GM12878 (cell line): ENCODE measurements at regions not wholly inside any gene's neighbourhood (a gene's known extent, or its start where the extent isn't known, plus 50 kb on each side); places are given as distances from the start of the nearest gene placed in this dataset.

Experiments used
- POLR2A ChIP-seq: IDR thresholded peaks from 2 replicates; pipeline ENCODE4 v1.6.1; 2011; ENCODE audit warnings: low read depth, mild to moderate bottlenecking, low read length
- TCF12 ChIP-seq: IDR thresholded peaks from 2 replicates; pipeline ENCODE4 v1.6.1; 2011; ENCODE audit warnings: low read depth, mild to moderate bottlenecking, low read length
- TF ChIP-seq, protein P1 (sequence below), 3 experiments: IDR thresholded peaks in 2 of 3; conservative IDR thresholded peaks in 1 of 3; 2 replicates each; pipeline ENCODE4 v1.5.1; 2011; ENCODE audit warnings: low read depth in 3 of 3, low read length in 3 of 3, mild to moderate bottlenecking in 3 of 3, control low read depth in 2 of 3, moderate library complexity in 2 of 3, inconsistent platforms in 1 of 3, mixed read lengths in 1 of 3; ENCODE audit not compliant: control insufficient read depth in 2 of 3, insufficient read depth in 1 of 3; ENCODE audit errors: extremely low read depth in 1 of 3

DNA sequence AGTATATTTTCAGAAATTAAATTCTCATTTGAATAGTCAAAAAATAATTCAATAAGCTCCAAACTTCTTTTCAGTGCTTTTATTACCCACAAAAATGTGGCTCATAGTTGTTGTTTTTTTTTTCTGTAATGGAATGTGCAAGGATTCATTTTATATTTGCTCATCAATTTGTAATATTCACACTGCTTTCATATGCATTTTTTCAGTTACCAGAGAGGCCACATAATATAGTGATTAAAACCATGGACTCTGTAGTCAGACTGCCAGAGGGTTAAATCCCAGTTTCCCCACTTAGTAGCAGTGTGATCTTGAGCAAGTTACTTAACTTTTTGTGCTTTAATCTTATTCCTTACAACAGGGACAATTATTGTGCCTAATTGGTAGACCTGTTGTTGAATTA, 64.5 kb downstream of the FAM9B start:
- no peak for TF ChIP-seq POLR2A
- TF ChIP-seq, protein P1, sequence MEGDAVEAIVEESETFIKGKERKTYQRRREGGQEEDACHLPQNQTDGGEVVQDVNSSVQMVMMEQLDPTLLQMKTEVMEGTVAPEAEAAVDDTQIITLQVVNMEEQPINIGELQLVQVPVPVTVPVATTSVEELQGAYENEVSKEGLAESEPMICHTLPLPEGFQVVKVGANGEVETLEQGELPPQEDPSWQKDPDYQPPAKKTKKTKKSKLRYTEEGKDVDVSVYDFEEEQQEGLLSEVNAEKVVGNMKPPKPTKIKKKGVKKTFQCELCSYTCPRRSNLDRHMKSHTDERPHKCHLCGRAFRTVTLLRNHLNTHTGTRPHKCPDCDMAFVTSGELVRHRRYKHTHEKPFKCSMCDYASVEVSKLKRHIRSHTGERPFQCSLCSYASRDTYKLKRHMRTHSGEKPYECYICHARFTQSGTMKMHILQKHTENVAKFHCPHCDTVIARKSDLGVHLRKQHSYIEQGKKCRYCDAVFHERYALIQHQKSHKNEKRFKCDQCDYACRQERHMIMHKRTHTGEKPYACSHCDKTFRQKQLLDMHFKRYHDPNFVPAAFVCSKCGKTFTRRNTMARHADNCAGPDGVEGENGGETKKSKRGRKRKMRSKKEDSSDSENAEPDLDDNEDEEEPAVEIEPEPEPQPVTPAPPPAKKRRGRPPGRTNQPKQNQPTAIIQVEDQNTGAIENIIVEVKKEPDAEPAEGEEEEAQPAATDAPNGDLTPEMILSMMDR (IDR thresholded peaks at IDR 0.05 in 2 of 3, conservative IDR thresholded peaks at IDR 0.05 in 1 of 3; ENCODE audit: control insufficient read depth in 2 of 3, extremely low read depth in 1 of 3, insufficient read depth in 1 of 3, low read depth in 3 of 3, low read length in 3 of 3), result no peak
- TF ChIP-seq TCF12, result no peak
